ENCODE measurements at regions not wholly inside any gene's neighbourhood (a gene's known extent, or its start where the extent isn't known, plus 50 kb on each side); places are given as distances from the start of the nearest gene placed in this dataset.

DNA sequence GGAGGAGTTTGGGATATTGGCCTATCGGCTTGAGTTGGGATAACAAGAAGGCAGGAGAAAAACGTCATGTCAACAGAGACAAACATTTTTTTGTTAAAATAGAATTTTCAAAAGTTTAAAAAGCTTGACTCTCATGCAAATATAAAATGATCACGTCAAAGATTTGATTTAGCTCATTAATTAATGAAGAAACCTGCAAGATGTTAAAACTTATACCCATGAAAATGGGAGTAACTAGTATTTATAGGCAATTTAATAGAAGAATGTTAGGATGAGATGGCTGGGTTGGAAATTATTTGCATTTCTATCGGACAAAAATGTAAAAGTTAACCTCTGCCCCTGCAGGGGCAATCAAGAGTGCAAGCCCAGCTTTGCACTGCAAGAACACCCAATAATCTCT lies 184.6 kb upstream of the BCOR start:
- DNase-seq: no peak
- Mint-ChIP-seq H3K9me3 (peaks cover 34% of the 10 kb centered on the region), H3K36me3 (ENCODE audit: low read depth) (no peaks in the 10 kb centered on the region), H3K27me3 (ENCODE audit: insufficient read depth) (no peaks in the 10 kb centered on the region), H3K4me3 (no peak overlapping the region), H3K27ac (no peak overlapping the region), H3K4me1 (peaks cover 20% of the 10 kb centered on the region)
- H3K4me1 ChIP-seq (ENCODE audit: control insufficient read depth, insufficient read depth, low read length): no peaks in the 10 kb centered on the region
- H3K4me3 ChIP-seq (ENCODE audit: low read length): no peak overlapping the region
- no peaks in the 10 kb centered on the region for H3K27me3 ChIP-seq (ENCODE audit: control insufficient read depth, insufficient read depth, low read length, poor library complexity, severe bottlenecking)
- no peaks in the 10 kb centered on the region for H3K9me3 ChIP-seq (ENCODE audit: control insufficient read depth, low read length)
- no peaks in the 10 kb centered on the region for H3K36me3 ChIP-seq (ENCODE audit: control insufficient read depth, insufficient read depth, low read length)
- TF ChIP-seq, protein P1, sequence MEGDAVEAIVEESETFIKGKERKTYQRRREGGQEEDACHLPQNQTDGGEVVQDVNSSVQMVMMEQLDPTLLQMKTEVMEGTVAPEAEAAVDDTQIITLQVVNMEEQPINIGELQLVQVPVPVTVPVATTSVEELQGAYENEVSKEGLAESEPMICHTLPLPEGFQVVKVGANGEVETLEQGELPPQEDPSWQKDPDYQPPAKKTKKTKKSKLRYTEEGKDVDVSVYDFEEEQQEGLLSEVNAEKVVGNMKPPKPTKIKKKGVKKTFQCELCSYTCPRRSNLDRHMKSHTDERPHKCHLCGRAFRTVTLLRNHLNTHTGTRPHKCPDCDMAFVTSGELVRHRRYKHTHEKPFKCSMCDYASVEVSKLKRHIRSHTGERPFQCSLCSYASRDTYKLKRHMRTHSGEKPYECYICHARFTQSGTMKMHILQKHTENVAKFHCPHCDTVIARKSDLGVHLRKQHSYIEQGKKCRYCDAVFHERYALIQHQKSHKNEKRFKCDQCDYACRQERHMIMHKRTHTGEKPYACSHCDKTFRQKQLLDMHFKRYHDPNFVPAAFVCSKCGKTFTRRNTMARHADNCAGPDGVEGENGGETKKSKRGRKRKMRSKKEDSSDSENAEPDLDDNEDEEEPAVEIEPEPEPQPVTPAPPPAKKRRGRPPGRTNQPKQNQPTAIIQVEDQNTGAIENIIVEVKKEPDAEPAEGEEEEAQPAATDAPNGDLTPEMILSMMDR (conservative IDR thresholded peaks at IDR 0.05): no peak
- 84 to 100% methylated on average over 1 to 4 of the region's 4 CpGs for WGBS, 2 experiments (ENCODE audit: insufficient coverage in 1 of 2, insufficient read length in 1 of 2)
- H3K9ac ChIP-seq (ENCODE audit: extremely low read depth, low read length, poor library complexity, severe bottlenecking): no peak overlapping the region
- no peak overlapping the region for H3K27ac ChIP-seq (ENCODE audit: low read depth, low read length)

DNA sequence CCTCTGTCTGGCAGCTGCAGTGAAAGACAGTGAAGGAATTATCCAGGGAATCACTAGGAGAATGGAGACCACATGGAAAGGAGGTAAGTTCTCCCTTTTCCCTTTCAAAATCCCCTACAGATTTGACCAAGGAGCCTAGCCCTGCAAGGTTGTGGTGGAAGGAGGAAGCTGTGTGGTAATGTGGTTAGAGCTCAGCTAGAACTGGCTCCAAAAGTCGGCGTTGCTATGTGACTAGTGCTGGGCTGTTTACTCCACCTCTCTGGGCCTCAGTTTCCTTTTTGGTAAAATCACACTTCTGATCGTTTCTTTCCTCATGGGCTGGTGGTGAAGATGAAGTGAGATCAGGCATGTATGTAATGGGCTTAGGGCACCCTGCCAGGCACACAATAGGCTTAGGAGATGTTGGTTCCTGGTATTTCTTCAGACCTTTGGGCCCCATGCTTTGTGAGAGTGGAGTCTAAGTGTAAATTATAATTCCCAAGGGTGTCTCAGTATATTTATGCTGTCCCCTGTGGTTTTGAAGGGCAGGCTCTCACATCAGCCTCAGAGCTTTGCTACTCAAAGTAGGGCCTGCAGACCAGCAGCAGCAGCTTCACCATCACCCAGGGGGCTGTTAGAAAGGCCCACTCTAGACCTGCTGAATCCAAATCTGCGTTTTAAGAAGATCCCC lies 183.7 kb upstream of the BCOR start:
- no peaks in the 10 kb centered on the region for H3K36me3 ChIP-seq (ENCODE audit: control insufficient read depth, insufficient read depth, low read length)
- no peaks in the 10 kb centered on the region for H3K9me3 ChIP-seq (ENCODE audit: control insufficient read depth, low read length)
- no peaks in the 10 kb centered on the region for H3K36me3 Mint-ChIP-seq (ENCODE audit: low read depth)
- H3K4me3 ChIP-seq (ENCODE audit: low read length): no peak overlapping the region
- peaks cover 36% of the 10 kb centered on the region for H3K9me3 Mint-ChIP-seq
- no peak overlapping the region for H3K9ac ChIP-seq (ENCODE audit: extremely low read depth, low read length, poor library complexity, severe bottlenecking)
- no peak overlapping the region for H3K27ac ChIP-seq (ENCODE audit: low read depth, low read length)
- no peak overlapping the region for H3K27ac Mint-ChIP-seq
- no peaks in the 10 kb centered on the region for H3K4me1 ChIP-seq (ENCODE audit: control insufficient read depth, insufficient read depth, low read length)
- DNase-seq: no peak
- no peak overlapping the region for H3K4me3 Mint-ChIP-seq
- no peaks in the 10 kb centered on the region for H3K27me3 ChIP-seq (ENCODE audit: control insufficient read depth, insufficient read depth, low read length, poor library complexity, severe bottlenecking)
- peaks cover 20% of the 10 kb centered on the region for H3K4me1 Mint-ChIP-seq
- TF ChIP-seq, protein P1 (conservative IDR thresholded peaks at IDR 0.05): no peak
- 84% methylated on average over 4 of the region's 4 CpGs; no CpG with 5 or more reads in 1 of the 2 experiments for WGBS, 2 experiments (ENCODE audit: insufficient coverage in 1 of 2, insufficient read length in 1 of 2)
- H3K27me3 Mint-ChIP-seq (ENCODE audit: insufficient read depth): no peaks in the 10 kb centered on the region

DNA sequence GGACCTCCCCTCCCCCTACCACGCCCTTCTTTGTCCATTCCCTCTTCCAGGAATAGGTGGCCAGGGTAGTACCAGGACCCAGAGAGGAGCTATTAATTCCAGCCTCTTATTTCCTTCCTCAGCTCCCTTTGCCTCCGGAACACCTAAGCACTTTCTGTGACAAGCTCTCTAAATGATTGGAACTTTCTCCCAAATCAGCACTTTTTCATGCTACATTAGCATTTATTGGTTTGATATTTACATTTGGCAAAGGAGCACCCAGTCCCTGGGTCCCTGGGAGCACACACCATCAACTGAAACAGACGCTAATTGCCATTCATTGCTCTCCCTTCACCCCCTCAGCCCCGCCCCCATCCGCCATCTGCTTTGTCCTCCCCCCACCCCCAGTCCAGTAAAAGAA lies 182.0 kb upstream of the BCOR start:
- no peak for DNase-seq
- peaks cover 20% of the 10 kb centered on the region for H3K4me1 Mint-ChIP-seq
- no peaks in the 10 kb centered on the region for H3K4me1 ChIP-seq (ENCODE audit: control insufficient read depth, insufficient read depth, low read length)
- no peaks in the 10 kb centered on the region for H3K27me3 ChIP-seq (ENCODE audit: control insufficient read depth, insufficient read depth, low read length, poor library complexity, severe bottlenecking)
- H3K27me3 Mint-ChIP-seq (ENCODE audit: insufficient read depth): peaks cover 4% of the 10 kb centered on the region
- H3K27ac ChIP-seq (ENCODE audit: low read depth, low read length): no peak overlapping the region
- TF ChIP-seq, protein P1 (conservative IDR thresholded peaks at IDR 0.05): no peak
- peaks cover 38% of the 10 kb centered on the region for H3K9me3 Mint-ChIP-seq
- H3K4me3 Mint-ChIP-seq: no peak overlapping the region
- no peak overlapping the region for H3K27ac Mint-ChIP-seq
- no peaks in the 10 kb centered on the region for H3K9me3 ChIP-seq (ENCODE audit: control insufficient read depth, low read length)
- no peaks in the 10 kb centered on the region for H3K36me3 ChIP-seq (ENCODE audit: control insufficient read depth, insufficient read depth, low read length)
- no peak overlapping the region for H3K4me3 ChIP-seq (ENCODE audit: low read length)
- WGBS, 2 experiments (ENCODE audit: insufficient coverage in 1 of 2, insufficient read length in 1 of 2): 79% methylated on average over 3 of the region's 5 CpGs; no CpG with 5 or more reads in 1 of the 2 experiments
- no peak overlapping the region for H3K9ac ChIP-seq (ENCODE audit: extremely low read depth, low read length, poor library complexity, severe bottlenecking)
- no peaks in the 10 kb centered on the region for H3K36me3 Mint-ChIP-seq (ENCODE audit: low read depth)

Data from endodermal cell (in vitro differentiated cells).